OCI-M2 (cell line): ENCODE measurements at regions not wholly inside any gene's neighbourhood (a gene's known extent, or its start where the extent isn't known, plus 50 kb on each side); places are given as distances from the start of the nearest gene placed in this dataset.
A peak's percentile ranks its signal among the peaks of the same experiment; 100 is the strongest.
"Not testable (repeated sequence)": the region's sequence is repeated elsewhere in the genome, so short reads cannot be mapped to it uniquely, and the experiment has no call there.

ENCODE experiments used
- DNase-seq: peaks from one replicate; lab custom pipeline; 2025; ENCODE audit not compliant: unreplicated experiment; lab: John Stamatoyannopoulos, UW

DNA sequence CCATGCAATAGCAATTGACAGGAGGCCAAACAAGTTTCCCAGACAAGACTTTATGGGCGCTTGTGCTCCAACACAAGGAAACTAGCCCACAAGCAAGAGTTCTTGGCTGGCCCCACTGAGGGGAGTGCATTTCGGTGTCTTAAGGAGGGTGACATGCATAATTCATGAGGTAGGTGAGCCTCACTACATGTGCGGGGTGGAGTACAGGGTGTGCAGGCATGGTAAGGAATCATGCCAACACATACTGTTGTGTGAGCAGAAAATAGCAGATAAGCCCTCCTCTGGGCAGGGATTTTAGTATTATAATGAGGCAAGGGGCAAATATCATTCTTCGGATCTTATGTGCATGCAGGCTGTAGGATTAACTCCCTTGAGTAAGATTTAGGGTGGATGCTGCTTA lies 78.7 kb upstream of the SLC1A4 start:
- DNase-seq: no peak

DNA sequence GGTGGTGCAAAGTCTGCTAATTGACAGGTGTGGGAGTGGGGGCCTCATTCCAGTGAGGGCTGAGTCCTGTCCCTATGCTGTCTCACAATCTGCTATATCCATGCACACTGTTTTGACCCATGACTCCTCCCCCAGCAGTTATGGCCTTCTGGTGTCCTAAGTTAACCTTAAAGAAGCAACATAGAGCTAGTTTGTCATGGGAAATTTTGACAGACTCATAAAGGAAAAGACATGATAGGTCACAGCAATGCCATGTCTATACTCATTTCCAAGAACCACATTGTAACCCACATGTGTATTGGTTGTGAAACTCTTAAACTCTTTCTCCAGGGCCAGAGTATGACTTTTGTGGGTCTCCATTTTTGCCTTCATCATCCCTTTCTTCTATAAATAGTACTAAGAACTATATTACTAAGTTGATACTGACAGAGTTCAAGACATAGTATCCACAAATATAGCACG lies 78.2 kb upstream of the SLC1A4 start:
- no peak for DNase-seq

DNA sequence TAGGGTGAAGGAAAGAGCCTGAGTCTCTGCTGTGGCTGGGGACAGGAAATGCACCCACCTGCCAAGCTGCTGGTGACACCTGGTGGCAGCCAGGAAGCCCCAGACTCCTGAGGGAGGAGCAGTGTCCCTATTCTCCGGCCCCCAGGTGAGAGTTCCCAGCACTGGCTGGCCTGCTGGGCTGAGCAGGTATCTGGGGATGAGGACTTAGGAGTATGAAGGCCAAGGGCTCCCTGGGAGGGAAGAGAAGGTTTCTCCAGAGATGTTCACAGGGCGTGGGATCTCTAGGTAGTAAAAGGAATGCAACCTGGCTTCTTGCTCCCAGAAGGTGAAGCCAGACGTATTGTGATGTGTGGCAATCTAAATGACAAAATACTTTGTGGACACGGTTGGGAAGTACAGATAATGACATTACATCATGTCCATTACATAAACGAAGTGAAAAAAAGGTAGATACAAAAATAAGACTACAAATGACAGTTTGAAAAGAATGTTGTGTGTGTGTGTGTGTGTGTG lies 75.8 kb upstream of the SLC1A4 start:
- DNase-seq: no peak

DNA sequence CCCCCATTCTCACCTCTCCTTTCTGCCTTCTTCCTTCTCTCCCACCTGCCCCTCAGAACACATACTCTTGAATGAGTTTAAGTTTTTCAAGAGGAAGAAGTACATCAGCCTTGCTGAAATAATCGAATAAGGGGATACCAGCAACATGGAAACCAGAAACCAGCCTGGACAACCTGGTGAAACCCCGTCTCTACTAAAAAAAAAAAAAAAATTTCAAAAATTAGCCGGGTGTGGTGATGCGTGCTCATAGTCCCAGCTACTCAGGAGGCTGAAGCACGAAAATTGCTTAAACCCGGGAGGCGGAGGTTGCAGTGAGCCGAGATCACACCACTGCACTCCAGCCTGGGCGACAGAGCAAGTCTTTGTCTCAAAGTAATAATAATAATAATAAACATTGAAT lies 75.0 kb upstream of the SLC1A4 start:
- DNase-seq: no peak

DNA sequence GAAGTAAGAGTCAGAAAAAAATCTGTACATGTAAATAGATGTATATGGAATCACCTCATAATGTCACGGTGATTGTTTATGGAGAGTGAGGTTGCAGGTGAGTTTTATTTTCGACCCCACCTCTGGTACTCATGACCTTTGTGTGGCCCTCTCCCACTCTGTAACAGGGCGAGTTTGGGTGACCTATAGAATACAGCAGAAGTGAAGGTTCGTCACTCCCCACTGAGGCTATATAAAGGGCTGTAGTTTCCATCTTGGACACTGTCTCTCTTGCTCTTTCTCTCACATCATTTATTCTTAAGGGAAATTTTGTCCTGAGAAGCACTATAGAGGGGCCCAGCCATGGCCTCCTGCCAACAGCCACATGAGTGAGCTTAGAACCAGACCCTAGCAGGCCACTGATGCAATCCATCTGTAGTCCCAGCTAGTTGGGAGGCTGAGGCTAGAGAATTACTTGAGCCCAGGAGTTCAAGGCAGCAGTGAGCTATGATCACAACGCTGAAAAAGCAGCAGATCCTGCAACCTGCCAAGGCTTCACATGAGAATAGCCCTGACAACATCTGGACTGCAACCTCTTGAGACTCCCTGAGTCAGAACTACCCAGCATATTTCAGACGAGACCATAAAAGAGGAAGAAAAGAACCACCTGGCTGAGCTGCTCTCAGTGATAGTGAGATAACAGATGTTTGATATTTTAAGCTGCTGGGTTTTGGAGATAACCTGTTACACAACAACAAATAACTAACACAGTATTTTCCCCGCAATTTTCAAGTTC lies 74.3 kb upstream of the SLC1A4 start:
- DNase-seq: no peak

DNA sequence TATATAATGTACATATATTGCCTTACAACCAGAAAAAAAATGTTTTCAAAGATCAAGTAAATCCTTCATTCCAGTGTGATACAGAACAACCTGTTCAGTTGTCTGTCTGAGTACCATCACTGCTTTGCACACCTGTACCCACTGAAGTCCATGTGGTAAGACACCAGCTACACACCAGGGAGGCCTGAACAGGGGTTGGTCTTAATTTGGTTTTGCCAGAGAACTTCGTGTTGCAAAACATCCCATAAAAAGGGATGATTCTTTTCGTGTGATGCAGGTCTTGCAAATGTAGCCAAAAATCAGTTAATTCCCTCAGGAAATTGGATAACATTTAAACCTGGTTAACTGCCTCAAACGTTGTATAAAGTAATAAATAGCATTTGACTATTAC lies 73.7 kb upstream of the SLC1A4 start:
- no peak for DNase-seq

DNA sequence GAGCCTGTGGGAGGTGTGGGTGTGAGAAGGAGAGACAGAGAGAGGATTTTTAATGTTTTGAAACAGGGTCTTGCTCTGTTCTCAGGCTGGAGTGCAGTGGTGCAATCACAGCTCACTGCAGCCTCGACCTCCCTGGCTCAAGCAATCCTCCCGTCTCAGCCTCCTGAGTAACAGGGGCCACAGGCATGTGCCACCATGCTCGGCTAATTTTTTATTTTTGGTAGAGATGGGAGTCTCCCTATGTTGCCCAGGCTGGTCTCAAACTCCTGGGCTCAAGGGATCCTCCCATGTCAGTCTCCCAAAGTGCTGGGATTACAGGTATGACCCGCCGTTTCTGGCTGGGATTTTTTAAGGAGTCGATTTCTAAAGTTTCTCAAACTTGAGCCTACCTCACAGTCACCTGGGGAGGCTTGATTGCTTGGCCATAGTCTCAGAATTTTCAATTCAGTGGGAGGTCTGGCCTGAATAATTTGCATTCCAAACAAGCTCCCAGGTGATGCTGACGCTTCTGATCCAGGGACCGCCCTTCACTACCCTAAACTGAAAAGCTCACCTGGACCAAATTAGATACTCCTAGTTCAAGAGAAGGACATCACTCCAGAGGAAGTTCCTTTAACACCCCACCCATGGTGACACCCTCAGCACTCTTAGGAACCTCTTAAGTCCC lies 70.8 kb upstream of the SLC1A4 start:
- no peak for DNase-seq

DNA sequence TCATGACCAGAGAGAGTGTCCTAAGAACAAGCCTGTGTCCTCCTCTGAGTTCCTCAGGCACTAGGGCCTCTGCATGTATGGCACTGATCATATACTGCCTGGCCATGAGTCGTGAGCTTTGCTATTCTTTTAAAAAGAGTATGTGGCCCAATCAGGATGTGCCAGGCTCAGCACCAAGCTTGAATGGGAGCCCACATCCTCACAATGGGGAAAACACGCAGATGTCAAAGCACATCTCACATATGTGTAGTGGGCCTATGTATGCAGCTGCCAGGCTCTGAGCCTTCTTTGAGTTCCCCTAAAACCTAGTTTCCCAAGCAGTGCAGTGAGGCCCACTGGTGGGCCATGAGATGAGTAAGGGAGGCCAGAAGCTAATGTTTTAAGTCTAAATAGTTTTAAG lies 69.9 kb upstream of the SLC1A4 start:
- no peak for DNase-seq

DNA sequence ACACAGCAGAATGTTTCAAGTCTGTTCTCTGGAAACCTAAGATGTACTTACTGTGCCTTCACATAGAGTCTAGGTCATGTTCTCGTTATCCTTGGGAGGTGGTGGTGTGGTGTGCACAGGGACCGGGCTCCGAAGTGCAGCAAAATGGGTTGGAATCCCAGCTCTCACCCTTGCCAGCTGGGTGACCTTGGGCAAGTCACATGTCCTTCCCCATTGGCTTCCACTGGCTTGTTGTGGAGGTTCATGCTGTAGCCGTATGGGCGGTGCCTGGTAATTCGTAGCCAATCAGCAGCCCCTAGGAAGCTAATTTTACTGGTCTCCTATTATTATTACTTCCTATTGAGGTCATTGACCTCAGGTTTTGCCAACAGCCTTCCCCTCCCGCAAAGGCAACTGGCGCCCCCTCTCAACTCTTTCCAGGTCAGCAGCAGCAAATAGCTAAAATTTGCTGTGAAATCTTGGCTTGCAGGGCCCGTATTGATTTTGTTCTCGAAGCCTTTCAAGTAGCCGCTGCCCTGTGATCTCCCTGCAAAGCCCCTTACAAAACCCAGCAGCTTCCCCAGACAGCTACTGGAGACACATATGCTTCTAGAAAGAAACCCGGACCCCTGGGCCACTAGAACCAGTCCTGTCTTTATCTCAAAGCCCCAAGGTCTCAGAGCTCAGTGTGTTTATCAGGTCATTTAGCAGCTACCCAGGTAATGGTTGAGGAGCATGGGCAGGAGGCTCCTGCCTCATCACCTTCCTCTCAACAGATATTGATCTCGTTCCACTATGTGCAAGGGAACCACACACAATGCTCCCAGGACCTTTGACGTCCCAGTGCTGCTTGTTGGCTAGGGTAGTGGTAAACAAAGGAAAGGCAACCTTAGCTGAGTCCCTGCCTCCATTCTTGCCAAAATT lies 66.5 kb upstream of the SLC1A4 start:
- DNase-seq: no peak

DNA sequence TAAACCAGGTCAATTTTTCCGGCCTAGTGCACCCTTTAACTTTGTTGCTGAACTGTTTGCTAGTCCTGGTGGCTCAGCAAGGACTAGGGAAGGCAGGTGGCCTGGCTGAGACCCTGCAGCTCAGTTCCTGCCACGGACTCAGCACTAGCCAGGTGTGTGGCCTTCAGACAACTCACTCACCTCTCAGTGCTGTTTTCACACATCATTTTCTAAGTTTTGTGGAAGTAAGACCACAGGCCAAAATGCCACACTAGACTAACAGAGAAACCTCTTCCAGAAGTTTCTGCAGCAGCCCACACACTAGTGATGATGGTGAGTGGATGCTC lies 65.9 kb upstream of the SLC1A4 start:
- DNase-seq: no peak

DNA sequence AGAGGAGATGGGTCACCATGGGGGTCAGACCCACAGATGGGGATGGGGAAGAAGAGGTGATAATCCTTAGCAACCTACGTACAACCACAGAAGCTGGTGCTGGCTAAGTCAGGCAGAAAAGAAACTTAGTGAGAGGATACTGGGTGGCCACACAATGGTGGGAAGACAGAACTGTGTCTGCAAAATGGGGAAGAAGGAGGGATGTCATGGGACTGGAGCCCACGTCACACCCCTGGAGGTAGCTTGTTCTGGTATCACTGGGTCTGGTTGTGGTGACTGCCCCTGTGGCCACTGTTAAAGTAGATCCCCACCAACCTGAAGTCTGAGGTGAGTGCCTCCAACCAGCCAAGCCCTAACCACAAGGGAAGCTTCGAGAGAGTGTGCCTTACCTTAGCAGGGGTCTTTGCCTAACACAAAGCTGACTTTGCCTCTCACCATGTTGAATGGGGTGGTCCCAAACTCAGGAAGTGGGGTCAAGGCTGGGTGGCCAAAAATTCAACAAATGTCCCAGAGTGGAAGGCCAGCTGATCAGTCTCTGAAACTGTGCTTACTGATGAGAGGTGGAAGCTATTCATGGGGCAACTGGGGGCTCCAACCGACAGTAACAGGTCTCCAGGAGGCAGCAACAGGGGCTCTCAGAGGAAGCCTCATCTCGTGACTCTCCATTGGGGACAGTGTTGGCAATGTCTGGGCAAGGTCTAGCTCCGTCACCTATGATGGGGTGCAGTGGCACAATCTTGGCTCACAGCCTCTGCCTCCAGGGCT lies 64.8 kb upstream of the SLC1A4 start:
- no peak for DNase-seq

DNA sequence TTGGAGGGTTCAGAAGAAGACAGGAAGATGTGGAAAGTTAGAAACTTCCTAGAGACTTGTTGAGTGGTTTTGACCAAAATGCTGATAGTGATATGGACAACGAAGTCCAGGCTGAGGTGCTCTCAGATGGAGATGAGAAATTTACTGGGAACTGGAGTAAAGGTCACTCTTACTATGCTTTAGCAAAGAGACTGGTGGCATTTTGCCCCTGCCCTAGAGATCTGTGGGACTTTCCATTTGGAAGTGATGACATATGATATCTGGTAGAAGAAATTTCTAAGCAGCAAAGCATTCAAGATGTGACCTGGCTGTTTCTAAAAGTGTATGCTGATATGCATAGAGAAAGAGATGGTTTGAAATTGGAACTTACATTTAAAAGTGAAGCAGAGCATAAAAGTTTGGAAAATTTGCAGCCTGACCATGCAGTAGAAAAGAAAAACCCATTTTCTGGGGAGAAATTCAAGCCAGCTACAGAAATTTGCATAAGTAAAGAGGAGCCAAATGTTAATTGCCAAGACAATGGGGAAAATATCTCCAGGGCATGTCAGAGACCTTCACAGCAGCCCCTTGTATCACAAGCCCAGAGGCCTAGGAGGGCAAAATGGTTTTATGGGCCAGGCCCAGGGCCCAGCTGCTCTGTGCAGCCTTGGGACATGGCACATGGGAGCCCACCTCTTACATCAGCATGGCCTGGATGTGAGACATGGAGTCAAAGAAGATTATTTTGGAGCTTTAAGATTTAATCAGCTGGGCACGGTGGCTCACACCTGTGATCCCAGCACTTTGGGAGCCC lies 63.1 kb upstream of the SLC1A4 start:
- not testable (repeated sequence) for DNase-seq

DNA sequence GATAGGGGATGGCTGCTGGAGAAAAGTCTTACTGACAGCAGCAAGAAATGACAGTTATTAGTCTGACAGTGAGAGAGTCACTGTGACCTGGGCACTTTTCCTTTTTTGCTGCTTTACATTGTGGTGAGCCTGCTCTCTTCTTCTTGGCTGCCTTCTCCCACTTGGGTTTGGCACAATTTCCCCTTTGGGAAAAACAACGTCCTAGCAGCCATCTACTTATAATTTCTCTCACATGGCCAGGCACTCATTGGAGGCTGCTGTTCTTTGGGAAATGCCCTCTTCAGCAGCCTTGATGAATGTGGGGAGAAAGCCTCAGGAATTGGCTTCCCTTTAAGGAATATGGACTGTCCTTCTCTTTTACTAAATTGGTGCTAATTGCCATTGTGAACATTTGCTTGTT lies 60.4 kb upstream of the SLC1A4 start:
- no peak for DNase-seq

DNA sequence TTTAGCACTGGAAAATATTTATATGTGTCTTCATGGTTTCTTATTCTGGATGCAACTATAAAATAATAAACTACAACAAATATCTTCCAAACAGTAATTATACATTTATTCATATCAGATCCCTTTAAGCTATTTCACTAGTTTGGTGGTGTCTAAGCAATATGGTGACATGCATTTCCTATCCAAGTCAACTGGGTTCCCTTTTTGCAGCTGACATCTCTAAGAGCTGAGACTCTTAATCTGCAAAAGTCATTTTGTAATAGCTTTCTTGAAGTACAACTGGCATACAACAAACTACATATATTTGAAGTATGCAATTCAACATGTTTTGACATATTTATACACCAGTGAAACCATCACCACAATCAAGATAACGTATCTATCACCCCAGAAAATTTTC lies 59.9 kb upstream of the SLC1A4 start:
- no peak for DNase-seq

DNA sequence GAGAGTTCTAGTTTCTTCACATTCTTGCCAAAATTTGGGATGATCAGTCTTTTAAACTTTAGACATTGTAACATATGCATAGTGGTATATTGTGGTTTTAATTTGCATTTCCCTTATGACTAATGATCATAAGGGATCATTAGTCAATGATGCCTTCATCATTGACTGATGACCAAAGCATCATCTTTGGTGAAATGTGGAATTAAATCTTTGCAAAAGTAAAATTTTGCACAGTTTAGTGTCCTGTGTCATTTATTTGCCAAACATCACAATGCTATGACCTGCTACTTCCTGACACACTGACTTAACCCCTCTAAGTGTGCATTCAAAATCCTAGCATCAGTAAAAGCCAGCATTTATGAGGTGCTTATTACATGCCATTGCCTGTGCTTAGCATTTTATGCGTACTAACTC lies 58.9 kb upstream of the SLC1A4 start:
- DNase-seq: no peak

DNA sequence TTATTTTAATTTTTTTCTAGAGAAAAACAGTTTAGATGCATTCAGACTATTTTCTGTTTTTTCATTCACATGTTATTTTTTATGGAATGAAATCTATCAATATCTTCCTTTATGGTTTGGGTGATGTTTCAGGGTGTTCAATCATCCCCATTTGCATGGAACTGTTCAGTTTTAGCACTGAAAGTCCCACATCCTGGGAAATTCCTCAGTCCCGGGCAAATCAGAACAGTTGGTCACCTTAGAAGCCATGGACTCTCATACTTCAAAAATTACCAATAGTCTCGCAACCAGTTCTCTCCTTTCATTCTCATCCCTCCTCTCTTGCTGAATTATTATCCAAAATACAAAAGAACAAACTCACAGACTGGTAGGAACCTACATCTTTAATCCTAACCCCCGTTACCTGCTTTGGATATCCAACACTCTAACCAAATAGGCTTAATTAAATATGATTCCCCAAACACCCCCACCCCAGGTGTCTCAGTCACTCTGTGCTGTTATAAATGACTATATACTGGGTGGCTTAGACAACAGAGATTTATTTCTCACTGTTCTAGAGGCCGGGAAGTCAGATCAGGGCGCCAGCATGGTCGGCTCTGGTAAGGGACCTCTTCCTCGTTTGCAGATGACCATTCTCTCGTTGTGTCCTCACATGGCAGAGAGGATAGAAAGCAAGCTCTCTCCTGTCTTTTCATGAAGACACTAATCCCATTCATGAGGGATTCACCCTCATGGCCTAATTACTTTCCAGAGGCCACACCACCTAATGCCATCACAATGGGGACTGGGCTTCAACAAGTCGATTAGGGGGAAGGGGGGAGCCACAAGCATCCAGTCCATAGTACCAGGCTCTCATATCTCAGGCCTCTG lies 57.7 kb upstream of the SLC1A4 start:
- no peak for DNase-seq

DNA sequence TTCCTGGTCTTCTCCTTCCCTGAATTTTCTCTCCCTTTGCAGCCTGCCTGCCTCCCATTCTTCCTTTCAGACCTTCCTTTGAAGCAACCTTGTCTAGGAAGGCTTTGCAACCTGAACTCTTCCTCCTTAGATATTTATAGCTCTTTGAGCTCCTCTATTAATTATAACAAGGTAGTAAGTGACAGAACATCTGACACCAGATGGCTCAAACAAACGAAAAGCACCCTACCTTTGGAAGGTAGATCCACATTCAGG lies 57.2 kb upstream of the SLC1A4 start:
- DNase-seq: no peak

DNA sequence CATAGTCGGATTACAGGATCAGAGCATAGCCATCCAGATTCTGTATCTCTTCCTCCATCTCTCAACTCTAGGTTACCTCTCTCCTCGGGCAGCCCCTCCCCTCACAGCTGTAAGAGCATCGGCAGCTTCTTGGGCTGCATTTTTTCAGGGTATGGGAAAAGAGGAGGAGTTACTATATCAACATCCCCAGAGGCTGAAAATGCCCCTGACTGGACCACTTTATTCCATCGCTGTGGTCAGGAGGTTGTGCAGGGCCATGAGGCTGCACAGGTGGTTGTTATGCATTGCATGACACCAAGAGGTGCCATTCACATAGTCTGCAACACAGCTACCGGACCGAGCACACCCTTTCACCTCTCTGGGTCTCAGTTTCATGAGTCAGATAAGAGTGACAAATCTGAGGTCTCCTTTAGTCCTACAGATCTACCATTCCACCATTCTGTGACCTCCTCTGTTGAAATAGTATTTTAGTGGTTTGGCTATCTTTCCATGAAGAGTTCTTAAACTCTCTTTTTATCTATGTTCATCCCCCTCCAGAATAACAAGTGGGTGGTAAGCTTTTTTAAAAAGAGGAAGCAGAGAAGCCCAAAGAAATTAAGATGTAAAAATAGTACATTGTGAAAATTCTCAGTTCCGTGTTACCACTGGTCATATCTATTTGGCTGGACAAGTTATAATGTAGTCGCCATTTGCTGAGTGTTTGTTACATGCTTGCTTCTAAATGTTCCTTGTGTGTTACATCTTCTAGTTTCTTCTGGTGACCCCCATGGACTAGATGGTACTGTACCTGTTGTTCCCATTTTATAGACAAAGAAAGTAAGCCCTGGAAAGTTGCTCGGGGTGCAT lies 56.6 kb upstream of the SLC1A4 start:
- DNase-seq: peak; percentile 13

DNA sequence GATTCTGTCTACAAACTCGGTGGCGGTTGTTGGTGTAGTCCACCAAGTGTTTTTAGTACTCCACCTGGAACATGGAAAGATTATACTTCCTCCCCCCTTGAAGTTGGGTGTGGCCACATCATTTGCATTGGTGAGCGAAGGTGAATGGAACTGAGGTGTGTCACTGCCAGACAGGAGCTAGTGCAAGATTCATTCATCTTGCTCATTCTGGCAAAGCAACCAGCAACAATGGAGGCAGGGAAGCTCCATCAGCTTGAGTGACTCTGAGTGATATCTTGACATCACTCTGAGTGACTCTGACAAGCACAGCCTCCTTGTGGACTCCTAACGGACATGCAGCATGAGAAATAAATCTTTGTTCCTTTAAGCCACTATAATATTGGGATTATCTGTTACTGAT lies 54.7 kb upstream of the SLC1A4 start:
- no peak for DNase-seq
